Body of pancreas (tissue), 4 donors: ENCODE measurements at regions not wholly inside any gene's neighbourhood (a gene's known extent, or its start where the extent isn't known, plus 50 kb on each side); places are given as distances from the start of the nearest gene placed in this dataset.

ENCODE experiments used
- POLR2A ChIP-seq, 3 donors: fragments of 450-650 bp; IDR thresholded peaks; one replicate each; pipeline ENCODE4 v1.6.1; 2016; ENCODE audit warnings: antibody characterized with exemption in 3 of 3, mild to moderate bottlenecking in 2 of 3
- TF ChIP-seq, protein P1 (sequence below), 7 experiments: fragments of 450-650 bp in 4 of 7; fragments of 200-600 bp in 3 of 7; sonication (generic) in 3 of 7; IDR thresholded peaks; one replicate each; pipeline ENCODE4 v1.5.1; 2016 to 2019; ENCODE audit warnings: antibody characterized with exemption in 7 of 7

DNA sequence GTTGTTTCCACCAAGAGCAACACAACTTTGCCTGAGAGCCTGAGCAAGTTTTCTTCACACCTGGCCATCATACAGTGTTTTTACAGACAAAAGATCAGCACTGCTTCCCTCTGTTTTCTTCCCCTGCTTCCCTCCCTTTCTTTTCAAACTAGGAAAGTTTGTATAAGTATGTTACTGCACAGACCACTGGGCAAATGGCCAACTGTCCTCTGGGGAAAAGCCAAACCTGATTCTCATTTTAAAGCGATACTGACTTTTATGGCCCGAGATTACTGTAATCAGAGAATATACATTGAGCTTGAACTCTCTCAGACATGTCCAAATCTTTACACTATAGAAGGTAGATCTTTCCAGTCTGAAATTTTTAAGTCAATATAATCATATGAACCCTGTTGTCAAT, 415.0 kb downstream of the NFIB start:
- no peak for TF ChIP-seq POLR2A (IDR thresholded peaks at IDR 0.05)
- TF ChIP-seq, protein P1, sequence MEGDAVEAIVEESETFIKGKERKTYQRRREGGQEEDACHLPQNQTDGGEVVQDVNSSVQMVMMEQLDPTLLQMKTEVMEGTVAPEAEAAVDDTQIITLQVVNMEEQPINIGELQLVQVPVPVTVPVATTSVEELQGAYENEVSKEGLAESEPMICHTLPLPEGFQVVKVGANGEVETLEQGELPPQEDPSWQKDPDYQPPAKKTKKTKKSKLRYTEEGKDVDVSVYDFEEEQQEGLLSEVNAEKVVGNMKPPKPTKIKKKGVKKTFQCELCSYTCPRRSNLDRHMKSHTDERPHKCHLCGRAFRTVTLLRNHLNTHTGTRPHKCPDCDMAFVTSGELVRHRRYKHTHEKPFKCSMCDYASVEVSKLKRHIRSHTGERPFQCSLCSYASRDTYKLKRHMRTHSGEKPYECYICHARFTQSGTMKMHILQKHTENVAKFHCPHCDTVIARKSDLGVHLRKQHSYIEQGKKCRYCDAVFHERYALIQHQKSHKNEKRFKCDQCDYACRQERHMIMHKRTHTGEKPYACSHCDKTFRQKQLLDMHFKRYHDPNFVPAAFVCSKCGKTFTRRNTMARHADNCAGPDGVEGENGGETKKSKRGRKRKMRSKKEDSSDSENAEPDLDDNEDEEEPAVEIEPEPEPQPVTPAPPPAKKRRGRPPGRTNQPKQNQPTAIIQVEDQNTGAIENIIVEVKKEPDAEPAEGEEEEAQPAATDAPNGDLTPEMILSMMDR (IDR thresholded peaks at IDR 0.05) = no peak
